ENCODE measurements at regions not wholly inside any gene's neighbourhood (a gene's known extent, or its start where the extent isn't known, plus 50 kb on each side); places are given as distances from the start of the nearest gene placed in this dataset.

DNA sequence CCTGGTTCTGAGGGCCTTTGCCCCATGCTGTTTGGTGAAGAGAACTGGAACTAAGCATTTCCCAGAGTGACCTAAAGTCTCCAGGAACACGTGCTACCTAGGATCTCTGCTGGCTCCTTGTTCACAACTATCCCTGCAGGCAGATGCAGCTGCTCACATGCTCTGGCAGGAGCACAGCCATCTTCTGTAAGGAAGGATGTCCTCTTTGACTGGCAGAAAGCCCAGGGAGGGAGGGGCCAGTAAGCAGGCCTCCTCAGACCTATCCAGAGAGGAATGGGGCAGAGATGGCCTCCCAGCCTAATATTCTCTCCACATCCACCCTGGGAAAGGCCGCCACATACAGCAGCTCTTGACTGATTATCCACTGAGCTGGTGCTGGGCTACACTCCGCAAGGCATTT lies 142.8 kb upstream of the EOLA2 start (continued):
- TF ChIP-seq, protein P1, sequence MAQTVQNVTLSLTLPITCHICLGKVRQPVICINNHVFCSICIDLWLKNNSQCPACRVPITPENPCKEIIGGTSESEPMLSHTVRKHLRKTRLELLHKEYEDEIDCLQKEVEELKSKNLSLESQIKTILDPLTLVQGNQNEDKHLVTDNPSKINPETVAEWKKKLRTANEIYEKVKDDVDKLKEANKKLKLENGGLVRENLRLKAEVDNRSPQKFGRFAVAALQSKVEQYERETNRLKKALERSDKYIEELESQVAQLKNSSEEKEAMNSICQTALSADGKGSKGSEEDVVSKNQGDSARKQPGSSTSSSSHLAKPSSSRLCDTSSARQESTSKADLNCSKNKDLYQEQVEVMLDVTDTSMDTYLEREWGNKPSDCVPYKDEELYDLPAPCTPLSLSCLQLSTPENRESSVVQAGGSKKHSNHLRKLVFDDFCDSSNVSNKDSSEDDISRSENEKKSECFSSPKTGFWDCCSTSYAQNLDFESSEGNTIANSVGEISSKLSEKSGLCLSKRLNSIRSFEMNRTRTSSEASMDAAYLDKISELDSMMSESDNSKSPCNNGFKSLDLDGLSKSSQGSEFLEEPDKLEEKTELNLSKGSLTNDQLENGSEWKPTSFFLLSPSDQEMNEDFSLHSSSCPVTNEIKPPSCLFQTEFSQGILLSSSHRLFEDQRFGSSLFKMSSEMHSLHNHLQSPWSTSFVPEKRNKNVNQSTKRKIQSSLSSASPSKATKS (CRISPR knock-in tag; IDR thresholded peaks at IDR 0.05) = no peak
- TF ChIP-seq HOXA7 (CRISPR knock-in tag; IDR thresholded peaks at IDR 0.05) (no peak), POGZ (CRISPR knock-in tag; IDR thresholded peaks at IDR 0.05) (no peak), SRSF4 (IDR thresholded peaks at IDR 0.05; ENCODE audit: low read depth, low read length, poor library complexity, severe bottlenecking) (no peak), DNMT1 (CRISPR knock-in tag; IDR thresholded peaks at IDR 0.05) (no peak)
- TF ChIP-seq, protein P2, sequence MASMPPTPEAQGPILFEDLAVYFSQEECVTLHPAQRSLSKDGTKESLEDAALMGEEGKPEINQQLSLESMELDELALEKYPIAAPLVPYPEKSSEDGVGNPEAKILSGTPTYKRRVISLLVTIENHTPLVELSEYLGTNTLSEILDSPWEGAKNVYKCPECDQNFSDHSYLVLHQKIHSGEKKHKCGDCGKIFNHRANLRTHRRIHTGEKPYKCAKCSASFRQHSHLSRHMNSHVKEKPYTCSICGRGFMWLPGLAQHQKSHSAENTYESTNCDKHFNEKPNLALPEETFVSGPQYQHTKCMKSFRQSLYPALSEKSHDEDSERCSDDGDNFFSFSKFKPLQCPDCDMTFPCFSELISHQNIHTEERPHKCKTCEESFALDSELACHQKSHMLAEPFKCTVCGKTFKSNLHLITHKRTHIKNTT (CRISPR knock-in tag; IDR thresholded peaks at IDR 0.05) = no peak

DNA sequence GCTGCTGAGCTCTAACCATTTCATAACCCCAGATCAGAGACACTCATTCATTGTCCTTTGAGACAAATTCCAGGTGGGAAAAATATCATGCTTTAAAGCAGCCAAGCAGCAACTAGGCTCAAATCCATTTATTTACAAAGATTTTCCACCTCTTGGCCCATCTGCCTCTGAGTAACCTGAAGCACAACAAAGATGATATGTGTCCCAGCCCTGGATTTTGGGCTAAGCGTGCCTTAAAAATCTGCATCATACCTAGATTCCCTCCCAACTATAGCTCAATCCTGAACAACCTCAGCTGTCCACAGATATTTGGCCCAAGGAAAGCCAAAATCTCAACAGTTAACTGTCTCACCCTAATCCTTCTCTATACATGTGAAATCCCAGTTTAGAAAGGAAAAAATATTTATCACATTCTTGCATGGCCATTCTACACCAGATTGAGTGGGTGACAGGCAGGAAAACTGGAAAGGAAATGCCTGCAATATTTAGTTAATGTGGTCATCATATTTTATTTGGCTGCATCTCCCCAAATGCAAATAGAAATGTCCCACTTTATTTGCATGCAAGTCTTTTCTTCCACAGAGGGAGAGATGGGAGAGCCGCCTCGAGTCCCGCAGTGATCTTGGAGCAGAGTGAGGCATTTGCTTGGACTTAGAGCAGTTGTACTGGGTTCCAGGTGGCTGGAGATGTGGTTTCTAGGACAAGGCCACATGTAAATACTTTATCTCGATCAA lies 146.4 kb upstream of the EOLA2 start:
- CTCF ChIA-PET (ENCODE audit: low intra/inter-chr PET ratio, low total read pairs) = no interaction called here
- Histone ChIP-seq H3K27me3 (ENCODE audit: control insufficient read depth in 1 of 2, insufficient read depth in 2 of 2, low read length in 2 of 2) (no peaks in the 10 kb centered on the region), H3K4me3 (replicated peaks in 1 of 3; ENCODE audit: insufficient read depth in 1 of 3, low read depth in 2 of 3, low read length in 3 of 3) (no peak overlapping the region), H3K9me3 (ENCODE audit: low read length) (no peaks in the 10 kb centered on the region), H3K27ac (ENCODE audit: extremely low read length, insufficient read depth, low read length) (no peak overlapping the region), H3K4me1 (ENCODE audit: insufficient read depth, low read length) (no peaks in the 10 kb centered on the region), H2AFZ (ENCODE audit: low read length) (no peak overlapping the region), H3K36me3 (replicated peaks in 1 of 2; ENCODE audit: control insufficient read depth in 1 of 2, insufficient read depth in 2 of 2, low read length in 2 of 2) (no peaks in the 10 kb centered on the region), H3K79me2 (ENCODE audit: insufficient read depth, low read length) (no peaks in the 10 kb centered on the region), H4K20me1 (ENCODE audit: insufficient read depth, low read length) (no peaks in the 10 kb centered on the region), H3K4me2 (ENCODE audit: low read depth, low read length) (no peak overlapping the region), H3K9ac (ENCODE audit: insufficient read depth, low read depth, low read length) (no peak overlapping the region)
- intact Hi-C loops (cut with micrococcal nuclease; ENCODE audit: unreplicated experiment) (no loop called here), in situ Hi-C loops (cut with HindIII; ENCODE audit: extremely low pct_ligation_motif_present, low pct_unique_long_range_greater_than_20kb) (no loop called here)
- FAIRE-seq = no peak
- POLR2A ChIA-PET = no interaction called here
- no peak for DNase-seq (ENCODE audit: low spot score)
- ATAC-seq = no peak
- BruUV-seq (replicated peaks) = no TSS peak
- WGBS (ENCODE audit: low lambda C conversion rate) = 43% methylated on average over 5 of the region's 5 CpGs
- TF ChIP-seq, protein P3, sequence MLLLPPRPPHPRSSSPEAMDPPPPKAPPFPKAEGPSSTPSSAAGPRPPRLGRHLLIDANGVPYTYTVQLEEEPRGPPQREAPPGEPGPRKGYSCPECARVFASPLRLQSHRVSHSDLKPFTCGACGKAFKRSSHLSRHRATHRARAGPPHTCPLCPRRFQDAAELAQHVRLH (CRISPR knock-in tag; IDR thresholded peaks at IDR 0.05; ENCODE audit: borderline replicate concordance, low read depth) = no peak
- no peak for TF ChIP-seq NCOA5 (CRISPR knock-in tag; IDR thresholded peaks at IDR 0.05)
- TF ChIP-seq, protein P4, sequence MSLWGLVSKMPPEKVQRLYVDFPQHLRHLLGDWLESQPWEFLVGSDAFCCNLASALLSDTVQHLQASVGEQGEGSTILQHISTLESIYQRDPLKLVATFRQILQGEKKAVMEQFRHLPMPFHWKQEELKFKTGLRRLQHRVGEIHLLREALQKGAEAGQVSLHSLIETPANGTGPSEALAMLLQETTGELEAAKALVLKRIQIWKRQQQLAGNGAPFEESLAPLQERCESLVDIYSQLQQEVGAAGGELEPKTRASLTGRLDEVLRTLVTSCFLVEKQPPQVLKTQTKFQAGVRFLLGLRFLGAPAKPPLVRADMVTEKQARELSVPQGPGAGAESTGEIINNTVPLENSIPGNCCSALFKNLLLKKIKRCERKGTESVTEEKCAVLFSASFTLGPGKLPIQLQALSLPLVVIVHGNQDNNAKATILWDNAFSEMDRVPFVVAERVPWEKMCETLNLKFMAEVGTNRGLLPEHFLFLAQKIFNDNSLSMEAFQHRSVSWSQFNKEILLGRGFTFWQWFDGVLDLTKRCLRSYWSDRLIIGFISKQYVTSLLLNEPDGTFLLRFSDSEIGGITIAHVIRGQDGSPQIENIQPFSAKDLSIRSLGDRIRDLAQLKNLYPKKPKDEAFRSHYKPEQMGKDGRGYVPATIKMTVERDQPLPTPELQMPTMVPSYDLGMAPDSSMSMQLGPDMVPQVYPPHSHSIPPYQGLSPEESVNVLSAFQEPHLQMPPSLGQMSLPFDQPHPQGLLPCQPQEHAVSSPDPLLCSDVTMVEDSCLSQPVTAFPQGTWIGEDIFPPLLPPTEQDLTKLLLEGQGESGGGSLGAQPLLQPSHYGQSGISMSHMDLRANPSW (CRISPR knock-in tag; IDR thresholded peaks at IDR 0.05; ENCODE audit: borderline replicate concordance) = no peak
- TF ChIP-seq, protein P5, sequence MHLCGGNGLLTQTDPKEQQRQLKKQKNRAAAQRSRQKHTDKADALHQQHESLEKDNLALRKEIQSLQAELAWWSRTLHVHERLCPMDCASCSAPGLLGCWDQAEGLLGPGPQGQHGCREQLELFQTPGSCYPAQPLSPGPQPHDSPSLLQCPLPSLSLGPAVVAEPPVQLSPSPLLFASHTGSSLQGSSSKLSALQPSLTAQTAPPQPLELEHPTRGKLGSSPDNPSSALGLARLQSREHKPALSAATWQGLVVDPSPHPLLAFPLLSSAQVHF (CRISPR knock-in tag; IDR thresholded peaks at IDR 0.05) = no peak
- TF ChIP-seq ZNF747 (CRISPR knock-in tag; IDR thresholded peaks at IDR 0.05; ENCODE audit: borderline replicate concordance) = no peak
- no peak for TF ChIP-seq DNMT1 (CRISPR knock-in tag; IDR thresholded peaks at IDR 0.05)

Data from HepG2 (cell line).